Astrocyte of the spinal cord (primary cell): ENCODE measurements at regions not wholly inside any gene's neighbourhood (a gene's known extent, or its start where the extent isn't known, plus 50 kb on each side); places are given as distances from the start of the nearest gene placed in this dataset.
"Not testable (repeated sequence)": the region's sequence is repeated elsewhere in the genome, so short reads cannot be mapped to it uniquely, and the experiment has no call there.

Experiments
- DNase-seq: peaks from one replicate; pipeline ENCODE4 v3.0.0; 2011; ENCODE audit warnings: low read depth, low spot score
- H3K4me3 ChIP-seq: 2 replicates; pipeline ENCODE4 v1.5.1; 2011; ENCODE audit warnings: low read depth, mild to moderate bottlenecking, low read length, moderate library complexity
- CTCF ChIP-seq: IDR thresholded peaks from 2 replicates; pipeline ENCODE4 v1.5.1; 2012; ENCODE audit warnings: low read depth, mild to moderate bottlenecking, low read length, inconsistent platforms
- in situ Hi-C: cut with HindIII; loops from 2 replicates; pipeline ENCODE4 v1.10.0; 2017; ENCODE audit warnings: low sequenced_read_pairs

- no peak for DNase-seq
- in situ Hi-C loops = no loop called here
- no peak overlapping the region for H3K4me3 ChIP-seq
- no peak for TF ChIP-seq CTCF
These were observed 194.9 kb upstream of the GRM3 start for GRCh38 chr7:86448856-86449255.

DNA sequence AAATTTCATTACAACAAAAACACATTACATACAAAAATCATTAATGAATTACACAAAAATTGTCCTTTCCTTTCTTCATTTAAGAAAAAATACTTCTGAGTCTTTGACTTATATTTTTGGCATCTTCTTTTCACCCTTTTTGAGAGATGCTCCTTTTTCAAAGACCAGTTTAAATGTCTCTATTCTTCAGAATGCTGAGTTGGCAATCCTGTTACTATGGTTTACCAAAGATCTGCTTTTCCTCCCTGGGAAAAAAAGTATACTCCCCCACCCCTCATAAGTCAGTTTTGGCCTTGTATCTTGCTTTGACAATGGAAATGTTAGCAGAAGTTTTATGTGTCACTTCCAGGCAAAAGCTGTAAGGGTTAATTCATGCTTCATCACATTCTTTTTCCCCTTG, 198.4 kb upstream of the GRM3 start:
- no peak for DNase-seq
- in situ Hi-C loops = no loop called here
- no peak for TF ChIP-seq CTCF
- H3K4me3 ChIP-seq = no peak overlapping the region

- TF ChIP-seq CTCF = no peak
- no peak overlapping the region for H3K4me3 ChIP-seq
- DNase-seq = no peak
- in situ Hi-C loops = no loop called here
These were observed 199.5 kb upstream of the GRM3 start for GRCh38 chr7:86444245-86444644.

- in situ Hi-C loops, DNase-seq, H3K4me3 ChIP-seq: not testable (repeated sequence)
These were observed 203.3 kb upstream of the GRM3 start for GRCh38 chr7:86440420-86440819.

DNA sequence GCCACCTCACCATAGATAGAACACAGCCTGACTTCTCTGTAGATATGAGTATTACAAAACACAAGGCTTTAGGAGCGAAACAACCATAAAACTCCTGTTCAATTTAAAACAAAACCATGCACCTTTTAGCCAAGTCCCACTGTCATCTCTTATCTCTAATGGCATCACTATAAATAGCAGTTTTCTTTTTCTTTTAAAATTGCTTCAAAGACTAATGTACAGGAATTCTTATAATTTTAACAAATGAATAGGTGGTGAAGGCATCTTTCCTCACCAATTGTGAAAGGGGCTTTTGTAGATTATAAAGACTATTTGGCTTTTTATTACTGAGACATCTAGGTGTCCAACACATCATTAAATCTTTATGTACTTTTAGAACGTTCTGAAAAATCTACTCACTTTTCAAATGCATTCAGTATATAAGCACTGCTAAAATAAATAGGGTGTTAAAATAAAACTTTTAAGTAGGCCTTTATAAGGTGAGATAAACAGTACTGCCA, 205.7 kb upstream of the GRM3 start:
- no peak for TF ChIP-seq CTCF
- H3K4me3 ChIP-seq = no peak overlapping the region
- in situ Hi-C loops = no loop called here
- no peak for DNase-seq

DNA sequence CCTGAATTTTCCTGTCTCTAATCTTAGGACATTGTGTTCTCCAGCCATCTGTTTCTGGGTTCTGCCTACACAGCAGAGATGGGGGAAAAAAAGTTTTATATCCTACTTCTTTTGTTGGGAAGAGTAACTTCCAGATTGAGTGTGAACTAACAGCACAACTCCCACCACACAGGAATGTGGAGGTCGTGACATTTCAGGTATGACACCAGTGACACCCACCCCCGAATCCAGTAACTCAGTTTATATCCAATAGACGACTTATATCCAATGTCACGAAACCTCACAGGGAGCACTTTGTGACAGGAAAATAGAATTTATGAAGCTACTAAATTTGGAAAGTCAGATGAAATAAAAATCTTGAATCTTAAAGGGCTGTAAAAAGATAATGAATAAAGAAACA, 211.9 kb upstream of the GRM3 start:
- DNase-seq = no peak
- H3K4me3 ChIP-seq = no peak overlapping the region
- no peak for TF ChIP-seq CTCF
- in situ Hi-C loops = no loop called here

- H3K4me3 ChIP-seq = no peak overlapping the region
- in situ Hi-C loops = no loop called here
- peak; percentile 16 for DNase-seq
- no peak for TF ChIP-seq CTCF
These were observed 231.9 kb upstream of the GRM3 start for GRCh38 chr7:86411814-86412213.
